Islet precursor cell (in vitro differentiated cells): ENCODE measurements at regions not wholly inside any gene's neighbourhood (a gene's known extent, or its start where the extent isn't known, plus 50 kb on each side); places are given as distances from the start of the nearest gene placed in this dataset.

Experiments
- DNase-seq: peaks from one replicate; pipeline ENCODE4 v3.0.0-alpha.2; 2018

DNA sequence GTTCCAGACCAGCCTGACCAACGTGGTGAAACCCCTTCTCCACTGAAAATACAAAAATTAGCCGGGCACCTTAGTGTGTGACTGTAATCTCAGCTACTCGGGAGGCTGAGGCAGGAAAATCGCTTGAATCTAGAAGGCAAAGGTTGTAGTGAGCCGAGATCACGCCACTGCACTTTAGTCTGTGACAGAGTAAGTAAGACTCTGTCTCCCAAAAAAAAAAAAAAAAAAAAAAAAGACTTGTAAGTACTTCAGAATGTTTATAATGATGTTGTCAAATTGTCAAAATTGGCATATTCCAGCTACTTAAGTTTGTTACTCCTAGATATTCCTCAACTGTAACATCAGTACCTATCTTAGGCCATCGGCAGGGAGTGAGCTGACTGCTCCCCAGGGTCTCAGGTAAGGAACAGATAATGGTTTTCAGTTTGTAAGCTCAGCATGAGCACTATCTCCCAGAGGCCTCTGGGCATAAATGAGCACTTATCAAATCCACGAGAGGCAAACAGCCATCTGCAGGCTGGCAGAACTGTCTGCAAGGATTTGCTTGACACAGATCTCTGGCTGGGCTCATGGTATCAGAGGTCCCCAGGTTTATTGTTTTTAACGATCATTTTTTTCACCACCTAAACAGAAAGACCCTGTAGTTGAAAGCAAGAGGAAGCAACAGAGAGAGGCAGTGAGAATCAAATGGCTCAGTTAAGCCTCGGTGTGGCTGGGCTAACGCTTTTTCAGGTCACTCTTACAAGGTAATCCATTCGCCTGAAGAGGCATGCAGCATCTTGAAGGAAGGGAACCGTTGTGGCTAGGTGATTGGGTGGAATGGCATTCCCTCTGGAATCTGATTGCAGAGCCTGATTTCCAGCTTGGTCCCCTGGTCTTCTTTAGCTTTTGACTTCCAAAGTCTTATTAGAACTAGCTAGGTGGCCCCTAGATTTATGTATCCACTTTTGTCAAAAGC is 115.9 kb downstream of the LY86 start:
- DNase-seq = peak; percentile 73

DNA sequence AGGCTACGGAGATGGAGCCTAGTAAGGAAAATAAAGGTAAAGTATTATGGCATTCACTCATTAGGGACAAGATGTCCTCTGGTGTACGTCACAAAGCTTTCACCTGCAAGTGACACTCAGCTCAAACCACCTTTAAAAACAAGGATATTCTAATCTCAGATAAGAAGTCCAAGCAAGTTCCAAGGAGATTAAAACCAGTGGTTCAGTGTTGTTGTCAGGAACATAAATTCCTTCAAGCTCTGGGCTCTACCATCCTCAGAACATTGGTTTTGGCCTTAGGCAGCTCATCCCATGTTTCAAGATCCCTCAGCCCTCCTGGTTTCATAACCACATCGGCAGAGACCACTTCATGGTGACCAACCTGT is 116.5 kb downstream of the LY86 start:
- no peak for DNase-seq

DNA sequence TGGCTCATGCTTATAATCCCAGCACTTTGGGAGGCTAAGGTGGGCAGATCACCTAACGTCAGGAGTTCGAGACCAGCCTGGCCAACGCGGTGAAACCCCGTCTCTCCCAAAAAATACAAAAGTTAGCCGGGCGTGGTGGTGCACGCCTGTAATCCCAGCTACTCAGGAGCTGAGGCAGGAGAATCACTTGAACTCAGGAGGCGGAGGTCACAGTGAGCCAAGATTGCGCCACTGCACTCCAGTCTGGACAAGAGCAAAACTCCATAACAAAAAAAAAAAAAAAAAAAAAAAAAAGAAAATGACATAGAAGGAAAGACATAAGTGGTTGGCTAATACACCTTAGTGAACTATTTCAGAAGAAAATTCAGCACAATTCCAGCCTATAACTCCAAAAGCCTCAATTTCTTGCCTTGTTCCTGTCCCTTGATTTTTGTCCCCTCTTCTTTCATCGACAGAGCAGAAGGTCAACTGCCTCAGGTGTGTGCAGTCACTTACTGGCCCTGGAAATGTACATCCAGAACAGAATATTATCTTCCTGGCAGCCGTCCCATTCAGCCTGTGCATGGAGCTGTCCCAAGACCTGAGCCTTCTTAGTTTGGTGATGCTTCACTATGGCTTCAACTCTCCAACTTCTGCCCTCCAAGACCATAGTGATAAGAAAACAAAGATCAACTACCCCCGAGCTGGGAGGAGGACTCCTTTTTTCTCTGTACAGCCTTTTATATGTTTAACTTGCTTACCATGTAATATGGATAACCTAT is 117.6 kb downstream of the LY86 start:
- no peak for DNase-seq

DNA sequence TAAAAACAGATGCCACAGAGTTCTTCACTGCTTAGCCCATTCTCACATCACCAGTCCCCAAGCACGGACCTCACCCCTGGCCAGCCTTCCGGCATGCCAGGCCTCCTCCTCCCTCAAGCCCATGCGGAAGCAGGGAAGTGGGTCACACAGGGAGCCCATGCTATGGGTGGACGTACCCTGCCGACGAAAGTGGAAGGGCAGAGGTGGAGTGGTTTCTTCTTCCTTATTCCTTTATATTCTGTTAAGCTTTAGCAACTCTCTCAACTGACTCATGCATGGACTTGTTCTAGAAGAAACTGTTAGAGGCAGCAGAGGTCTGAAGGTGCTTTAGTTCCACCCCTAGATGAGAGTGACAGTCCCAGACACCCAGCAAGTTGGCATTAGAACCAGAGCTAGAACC is 118.6 kb downstream of the LY86 start:
- no peak for DNase-seq

DNA sequence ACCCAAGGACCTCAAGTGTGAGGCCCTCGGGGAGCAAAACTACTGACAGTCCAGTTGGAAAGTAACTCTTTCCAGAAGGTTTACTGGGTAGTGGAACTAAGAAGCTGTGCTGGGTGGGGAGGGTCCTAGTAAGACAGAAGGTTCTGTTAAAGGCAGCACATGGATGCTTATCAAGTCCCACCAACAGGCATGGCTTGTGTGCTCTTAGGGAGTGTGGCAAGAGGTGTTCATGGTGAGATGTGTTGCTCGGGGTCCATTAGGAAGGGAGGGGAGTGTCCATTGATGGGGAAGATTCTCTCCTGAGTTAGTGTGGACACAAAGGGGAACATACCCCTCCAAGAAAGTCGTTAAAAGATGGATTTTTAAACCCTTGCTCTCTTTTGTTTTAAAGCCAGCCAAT is 120.6 kb downstream of the LY86 start:
- DNase-seq = no peak

DNA sequence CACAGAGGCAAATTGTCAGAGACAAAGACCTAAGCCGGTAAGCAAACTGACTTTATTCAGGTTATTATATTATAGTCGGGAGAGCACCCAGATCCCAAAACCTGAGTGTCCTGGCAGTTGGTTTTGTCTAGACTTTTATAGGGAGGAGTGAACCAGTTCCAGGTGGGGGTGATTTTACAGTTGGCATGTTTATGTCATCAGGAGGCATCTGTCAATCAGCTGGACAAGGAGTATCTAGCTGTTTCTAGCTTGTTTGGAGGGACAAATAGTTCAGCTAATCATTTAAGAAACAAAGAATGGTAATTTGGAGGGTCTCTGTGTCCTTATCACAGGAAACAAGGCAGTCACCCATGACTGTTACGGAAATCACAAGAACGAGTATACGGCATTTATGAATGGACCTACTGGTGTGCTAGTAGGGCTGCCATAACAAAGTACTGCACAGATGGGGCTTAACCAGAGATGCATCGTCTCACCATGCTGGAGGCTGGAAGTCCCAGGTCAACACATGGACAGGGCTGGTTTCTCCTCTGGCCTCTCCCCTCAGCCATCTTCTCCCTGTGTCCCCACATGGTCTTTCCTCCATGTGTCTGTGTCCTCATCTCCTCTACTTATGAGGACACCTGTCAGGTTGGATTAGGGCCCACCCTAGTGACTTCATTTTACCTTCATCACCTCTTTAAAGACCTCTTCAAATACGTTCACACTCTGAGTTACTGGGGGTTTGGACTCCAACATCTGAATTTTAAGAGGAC is 122.7 kb downstream of the LY86 start:
- no peak for DNase-seq

DNA sequence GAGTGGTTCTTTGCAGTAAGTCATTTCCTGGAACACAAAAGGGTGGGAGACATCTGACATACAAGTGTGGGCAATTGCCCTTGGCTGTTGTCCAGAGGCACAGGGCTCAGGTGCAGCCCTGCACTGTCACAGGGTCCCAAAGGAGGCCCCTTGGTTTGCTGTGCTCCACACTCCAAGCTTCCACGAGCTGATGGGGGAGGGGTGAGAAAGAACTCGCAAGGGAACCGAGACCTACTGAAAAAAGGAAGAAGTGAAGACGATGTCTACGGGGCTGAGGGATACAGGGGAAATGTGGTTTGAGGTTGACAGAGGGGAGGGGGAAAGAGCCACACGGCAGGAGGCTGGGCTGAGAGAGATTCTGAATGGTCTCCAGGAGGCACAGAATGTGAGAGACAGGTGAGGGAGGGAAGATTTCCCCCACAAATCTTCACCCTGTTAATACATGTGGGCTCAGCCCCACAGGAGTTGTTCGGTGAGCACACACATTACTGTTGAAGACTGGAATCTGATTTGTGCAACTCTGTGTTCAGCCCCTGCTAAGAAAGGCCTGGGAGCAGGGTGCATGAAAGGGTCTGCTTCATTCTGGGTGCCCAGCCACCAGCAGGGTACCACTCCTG is 123.4 kb downstream of the LY86 start:
- DNase-seq = no peak

DNA sequence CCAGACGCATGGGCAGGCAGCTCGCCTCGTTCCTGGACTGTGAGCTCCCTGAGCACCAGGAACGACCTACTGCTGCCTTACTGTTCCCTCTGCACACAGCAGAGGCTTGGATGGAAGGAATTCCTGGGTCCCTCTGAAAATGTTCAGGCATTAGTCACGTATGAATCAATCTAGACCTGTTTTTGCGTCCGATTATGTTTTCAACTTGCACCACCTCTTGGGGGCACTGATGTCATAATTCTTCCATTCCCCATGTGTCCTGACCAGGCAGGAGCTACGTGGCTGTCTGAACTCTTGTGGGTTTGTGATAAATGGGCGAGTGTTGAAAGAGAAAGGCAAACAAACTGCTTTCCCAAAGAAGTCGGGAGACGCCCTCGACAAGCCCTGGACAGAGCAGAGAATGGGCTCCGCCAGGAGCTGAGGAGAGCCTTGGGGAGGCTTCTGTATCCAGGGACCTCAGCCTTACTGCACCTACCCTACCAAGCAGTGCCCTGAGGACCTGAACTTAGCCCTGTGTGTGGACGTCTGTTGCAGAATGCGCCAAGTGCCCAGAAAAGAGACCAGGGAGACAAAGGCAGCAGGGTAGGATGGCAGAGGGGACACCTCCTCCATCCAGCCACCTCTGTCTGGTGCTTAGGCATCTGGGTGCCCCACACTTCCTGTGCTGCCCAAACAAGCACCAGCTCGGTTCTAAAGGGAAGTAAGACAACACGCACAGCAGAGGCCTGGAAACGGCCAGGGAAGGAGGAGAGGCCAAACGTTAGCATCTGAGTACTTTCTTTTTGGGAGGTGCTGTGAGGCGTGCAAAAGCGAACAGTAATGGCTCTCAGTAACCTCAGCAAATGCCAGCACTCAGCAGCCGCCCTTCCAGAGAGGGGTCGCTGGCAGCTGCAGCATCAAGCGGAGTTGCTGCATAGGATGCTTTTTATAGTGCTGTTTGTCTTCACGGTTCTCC is 124.2 kb downstream of the LY86 start:
- no peak for DNase-seq

DNA sequence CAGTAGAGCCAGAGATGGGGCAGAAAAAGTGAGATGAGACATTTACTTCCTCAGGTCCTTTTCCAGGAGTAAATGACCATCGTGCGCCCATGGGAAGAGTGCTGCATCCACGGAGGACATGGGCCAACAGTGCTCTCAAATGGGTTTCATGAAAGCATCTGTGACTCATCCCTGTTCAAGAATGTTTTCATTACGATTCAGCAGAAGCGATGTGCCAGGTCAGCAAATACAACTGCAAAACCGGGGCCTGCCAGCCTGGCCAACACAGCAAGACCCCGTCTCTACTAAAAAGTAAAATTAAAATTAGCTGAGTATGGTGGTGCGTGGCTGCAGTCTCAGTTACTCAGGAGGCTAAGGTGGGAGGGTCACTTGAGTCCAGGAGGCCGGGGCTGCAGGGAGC is 125.1 kb downstream of the LY86 start:
- DNase-seq = no peak

DNA sequence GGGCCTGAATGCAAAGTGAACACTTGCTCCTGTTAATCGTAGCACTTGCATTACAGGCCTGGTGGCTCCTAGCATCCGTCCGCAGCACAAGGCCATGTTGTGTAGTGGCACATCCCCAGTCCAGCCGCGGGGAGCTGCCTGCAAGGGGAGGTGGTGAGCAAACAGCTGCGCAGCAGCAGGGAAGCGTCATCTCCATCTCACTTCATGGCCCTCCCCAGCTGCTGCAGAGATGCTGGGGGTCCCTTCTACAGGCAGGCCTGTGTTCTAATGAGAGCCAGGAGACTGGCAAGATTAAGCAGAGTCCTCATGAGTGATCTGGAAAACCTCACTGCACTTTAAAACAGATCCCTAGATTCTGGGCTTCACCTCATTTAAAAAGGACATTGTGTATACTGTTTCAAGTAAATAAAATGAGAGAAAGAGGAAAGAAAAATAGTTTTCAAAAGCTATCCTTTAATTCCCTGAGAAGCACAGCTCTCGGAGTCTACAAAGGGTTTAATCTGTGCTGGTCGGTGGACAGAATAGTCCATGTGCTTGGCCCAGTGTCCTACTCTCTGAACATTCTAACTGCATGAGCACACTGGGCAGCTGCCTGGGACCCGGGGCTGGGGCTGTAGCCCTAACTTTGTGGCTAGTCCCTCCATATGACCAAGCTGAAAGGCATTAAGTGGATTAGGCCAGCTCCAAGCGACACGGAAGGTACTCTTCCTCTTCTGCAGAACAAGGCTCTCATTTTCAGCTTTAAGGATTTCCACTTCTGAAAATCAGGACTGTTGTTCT is 125.8 kb downstream of the LY86 start:
- DNase-seq = no peak

DNA sequence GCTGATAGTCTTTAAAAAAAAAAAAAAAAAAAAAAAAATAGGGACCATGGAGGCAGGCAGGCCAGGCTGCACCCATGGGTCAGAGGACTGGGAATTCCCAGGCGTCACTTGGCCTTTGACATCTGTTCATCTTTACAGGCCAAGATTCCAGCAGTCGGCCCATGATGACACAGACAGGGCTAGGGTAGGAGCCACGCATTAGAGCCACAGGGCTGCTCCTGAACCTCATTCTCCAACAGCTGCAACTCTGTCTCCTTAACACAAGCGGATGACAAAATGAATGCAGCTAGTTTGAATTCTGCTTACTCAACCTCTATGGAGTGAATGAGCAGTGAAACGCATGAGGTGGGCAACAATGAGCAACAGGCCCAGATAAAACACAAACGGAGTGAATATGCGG is 126.4 kb downstream of the LY86 start:
- no peak for DNase-seq

DNA sequence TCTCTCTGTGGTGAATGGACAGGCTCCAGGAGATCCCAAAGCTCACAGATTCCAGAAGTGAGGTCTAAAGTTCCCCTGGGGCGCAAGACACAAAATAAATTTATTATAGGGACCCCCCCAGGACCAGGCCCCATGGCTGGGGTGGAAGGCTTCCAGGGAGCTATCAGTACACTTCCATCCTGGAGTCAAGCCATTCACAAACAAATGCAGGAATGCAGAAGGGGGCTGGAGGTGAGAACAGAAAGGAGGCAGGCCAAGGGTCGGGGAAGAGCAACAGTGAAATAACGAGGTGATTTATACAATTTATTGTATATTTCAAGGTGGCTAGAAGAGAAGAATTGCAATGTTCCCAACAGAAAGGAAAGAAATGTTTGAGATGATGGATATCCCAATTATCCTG is 126.9 kb downstream of the LY86 start:
- no peak for DNase-seq

DNA sequence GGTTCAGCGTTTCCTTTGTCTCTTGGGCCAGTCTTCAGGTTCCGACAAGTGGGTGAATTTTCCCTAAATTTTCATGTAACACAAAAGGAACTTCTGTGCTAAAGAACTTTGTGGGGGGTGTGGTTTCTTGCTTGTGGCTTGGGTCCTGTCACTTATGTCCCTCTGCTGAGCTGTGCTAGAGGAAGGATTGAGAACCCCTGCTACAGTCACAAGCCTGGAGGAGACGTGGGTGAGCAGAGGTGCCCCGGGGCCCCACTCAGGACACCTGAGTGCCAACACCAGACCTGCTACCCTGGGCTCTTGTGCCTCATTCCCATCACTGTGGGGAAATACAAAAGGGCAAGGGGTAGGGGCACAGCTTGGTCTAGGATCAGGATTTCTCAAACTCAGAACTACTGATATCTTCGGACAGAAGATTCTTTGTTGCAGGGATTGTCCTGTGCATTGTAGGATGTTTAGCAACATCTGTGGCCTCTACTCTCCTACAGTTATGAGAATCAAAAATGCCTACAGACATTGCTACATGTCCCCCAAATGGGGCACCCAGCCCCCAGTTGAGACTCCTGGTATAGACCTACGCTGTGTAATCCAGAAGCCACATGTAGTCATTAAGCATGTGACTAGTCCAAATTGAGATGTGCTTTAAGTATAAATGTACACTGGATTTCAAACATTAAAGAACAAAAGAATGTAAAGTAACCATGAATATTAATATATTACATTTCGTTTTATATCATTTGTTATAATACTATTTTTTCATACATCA is 128.7 kb downstream of the LY86 start:
- DNase-seq = no peak

DNA sequence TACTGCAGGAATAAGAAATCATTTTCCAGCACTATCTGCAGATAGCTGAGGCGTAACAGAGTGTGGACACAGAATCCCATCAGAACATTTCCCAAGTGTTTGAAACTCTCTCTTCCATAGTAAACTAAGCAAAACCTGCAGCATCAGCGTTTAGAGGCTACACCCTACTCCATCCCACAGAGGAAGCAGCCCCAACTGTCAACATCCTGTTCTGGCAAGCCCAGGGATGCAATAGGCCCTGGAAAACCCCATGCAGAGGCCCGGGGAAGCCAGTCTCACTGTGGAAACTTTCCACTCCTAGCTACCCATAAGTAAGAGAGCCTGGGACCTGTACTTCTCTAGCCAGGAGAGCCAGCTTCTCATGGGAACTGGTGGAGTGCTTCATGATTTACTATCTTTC is 129.4 kb downstream of the LY86 start:
- DNase-seq = no peak

DNA sequence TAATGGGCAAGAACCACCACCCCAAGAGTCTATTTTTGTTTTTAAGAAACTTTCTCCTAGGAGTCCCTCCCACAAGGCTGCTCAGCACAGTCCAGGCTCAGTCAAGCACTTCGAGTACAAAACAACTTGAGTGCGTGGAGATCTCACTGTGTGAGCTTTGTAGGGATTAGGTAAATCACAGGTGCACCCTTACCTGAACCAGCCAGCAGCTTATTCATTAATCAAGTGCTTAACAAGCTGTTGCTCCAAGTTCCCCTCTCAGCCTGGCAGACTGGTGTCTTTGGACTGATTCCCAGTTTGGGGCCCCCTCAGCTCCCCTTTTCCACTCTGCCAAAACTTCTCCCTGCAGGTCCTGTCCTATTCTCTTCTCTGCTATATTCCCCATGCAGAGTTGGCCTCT is 133.1 kb downstream of the LY86 start:
- DNase-seq = no peak

DNA sequence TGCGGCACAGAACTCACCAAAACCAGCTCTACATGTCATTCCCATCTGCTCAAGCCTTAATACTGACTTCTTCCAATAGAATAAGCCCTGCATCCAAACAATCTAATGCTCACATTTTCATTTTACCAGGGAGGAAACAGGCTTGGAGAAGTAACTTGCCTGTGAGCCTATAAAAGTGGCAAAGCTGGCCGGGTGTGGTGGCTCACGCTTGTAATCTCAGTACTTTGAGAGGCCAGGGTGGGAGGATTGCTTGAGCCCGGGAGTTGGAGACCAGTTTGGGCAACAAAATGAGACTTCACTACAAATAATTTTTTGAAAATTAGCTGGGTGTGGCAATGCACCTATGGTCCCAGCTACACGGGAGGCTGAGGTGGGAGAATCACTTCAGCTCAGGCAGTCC is 133.7 kb downstream of the LY86 start:
- DNase-seq = no peak

DNA sequence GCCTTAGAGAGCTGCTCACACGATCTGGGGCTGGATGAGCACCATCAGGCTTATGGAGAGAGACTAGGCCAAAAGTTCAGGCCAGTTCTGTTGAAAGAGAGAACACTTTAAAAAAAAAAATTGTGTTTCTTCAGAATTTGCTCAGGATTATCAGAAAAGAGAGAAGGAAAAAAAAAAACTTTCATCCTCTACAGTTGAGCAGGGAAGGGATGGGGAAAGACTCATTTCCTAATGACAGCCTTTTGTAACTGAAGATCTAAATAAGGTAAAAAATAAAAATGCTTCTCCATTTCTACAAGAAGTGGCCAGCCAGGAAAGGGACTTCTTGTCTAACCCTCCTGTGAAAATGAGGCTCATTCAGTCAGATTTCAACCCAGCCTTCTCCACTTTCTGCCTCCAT is 134.8 kb downstream of the LY86 start:
- DNase-seq = no peak

DNA sequence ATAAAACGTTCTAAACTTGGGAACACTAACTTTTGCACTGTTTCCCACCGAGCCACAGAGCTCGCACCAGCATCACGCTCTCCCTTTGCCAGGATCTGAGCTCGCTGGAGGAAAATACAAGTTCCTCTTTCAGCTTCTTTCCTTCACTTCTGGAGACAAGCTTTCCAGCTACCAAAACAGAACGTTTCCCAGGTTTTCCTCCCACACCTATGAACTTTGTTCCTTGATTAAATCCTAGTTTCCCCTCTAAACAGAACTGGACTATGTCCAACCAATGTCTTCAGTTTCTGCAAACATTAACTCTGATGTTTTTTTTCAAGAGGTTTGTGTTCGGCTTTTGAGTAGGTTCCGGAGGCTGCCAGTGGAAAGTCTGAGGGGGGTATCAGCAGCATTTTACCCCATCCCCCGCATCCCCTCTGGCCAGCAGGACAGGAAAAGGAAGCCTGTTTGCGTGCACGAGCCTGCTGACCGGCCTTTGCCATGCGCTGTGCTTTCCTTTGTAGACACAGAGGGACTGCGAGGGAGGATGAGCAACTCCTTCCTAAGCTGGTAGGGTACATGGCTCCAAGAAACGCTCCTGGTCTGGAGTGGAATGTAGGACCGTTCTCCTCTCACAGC is 135.5 kb downstream of the LY86 start:
- peak; percentile 82 for DNase-seq

DNA sequence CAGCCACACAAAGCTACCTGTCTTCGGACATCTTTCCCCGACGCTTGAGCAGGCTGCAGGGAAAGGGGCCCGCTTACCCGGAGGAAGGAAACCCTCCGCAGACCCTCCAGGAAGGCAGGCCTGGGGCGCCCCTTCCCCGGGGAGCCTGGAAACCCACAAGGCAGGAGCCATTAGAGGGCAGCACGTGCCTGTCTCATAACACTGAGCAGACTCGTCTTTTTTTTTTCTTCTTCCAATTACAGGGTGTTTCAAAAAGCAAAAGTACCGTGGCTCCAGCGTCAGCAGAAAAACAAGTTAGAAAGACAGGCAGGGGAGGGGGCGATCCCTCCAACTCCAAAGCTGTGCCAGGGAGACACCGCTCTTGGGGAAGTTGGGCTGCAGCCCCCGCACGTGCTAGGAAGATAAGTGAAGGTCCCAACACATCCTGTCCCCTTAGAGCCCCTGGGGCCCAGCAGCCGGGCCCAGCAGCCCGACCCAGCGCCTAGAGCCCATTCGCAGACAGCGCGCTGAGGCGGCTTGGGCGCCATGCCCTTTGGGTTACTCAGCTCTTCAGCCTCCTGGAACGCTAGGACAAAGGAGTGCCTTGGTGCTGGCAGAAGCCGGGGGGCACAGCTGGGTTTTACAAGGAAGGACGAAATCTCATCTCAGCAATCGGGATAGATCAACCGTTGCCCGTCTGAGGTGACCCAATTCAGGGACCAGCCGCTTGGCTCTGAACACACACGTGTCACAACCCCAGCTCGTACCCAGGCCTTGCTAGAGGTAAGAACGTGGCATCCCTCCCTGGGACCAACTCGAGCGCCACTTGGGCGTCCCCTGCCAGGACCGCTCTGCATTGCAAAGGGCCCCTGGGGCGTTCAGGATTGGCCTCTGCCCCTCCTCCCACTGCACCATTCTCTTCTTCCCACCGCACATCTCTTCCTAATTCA is 136.3 kb downstream of the LY86 start:
- peak; percentile 85 for DNase-seq
